ENCODE measurements at regions not wholly inside any gene's neighbourhood (a gene's known extent, or its start where the extent isn't known, plus 50 kb on each side); places are given as distances from the start of the nearest gene placed in this dataset.

DNA sequence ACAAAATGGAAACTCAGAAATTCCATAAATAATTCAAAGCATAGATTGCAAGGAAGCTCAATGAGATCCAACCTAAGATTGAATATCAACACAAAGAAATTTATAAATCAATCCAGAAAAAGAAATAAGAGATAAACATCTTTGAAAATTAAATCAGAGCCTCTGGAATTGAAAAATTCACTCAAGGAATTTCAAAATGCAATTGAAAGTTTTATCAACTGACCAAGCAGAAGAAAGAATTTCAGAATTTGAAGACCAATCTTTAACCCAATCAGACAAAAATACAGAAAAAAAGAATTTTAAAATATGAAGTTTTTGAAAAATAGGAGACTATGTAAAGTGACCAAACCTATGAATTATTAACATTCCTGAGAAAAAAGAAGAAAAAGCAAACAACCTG lies 134.1 kb downstream of the GASK1B start:
- TF ChIP-seq, protein P1, sequence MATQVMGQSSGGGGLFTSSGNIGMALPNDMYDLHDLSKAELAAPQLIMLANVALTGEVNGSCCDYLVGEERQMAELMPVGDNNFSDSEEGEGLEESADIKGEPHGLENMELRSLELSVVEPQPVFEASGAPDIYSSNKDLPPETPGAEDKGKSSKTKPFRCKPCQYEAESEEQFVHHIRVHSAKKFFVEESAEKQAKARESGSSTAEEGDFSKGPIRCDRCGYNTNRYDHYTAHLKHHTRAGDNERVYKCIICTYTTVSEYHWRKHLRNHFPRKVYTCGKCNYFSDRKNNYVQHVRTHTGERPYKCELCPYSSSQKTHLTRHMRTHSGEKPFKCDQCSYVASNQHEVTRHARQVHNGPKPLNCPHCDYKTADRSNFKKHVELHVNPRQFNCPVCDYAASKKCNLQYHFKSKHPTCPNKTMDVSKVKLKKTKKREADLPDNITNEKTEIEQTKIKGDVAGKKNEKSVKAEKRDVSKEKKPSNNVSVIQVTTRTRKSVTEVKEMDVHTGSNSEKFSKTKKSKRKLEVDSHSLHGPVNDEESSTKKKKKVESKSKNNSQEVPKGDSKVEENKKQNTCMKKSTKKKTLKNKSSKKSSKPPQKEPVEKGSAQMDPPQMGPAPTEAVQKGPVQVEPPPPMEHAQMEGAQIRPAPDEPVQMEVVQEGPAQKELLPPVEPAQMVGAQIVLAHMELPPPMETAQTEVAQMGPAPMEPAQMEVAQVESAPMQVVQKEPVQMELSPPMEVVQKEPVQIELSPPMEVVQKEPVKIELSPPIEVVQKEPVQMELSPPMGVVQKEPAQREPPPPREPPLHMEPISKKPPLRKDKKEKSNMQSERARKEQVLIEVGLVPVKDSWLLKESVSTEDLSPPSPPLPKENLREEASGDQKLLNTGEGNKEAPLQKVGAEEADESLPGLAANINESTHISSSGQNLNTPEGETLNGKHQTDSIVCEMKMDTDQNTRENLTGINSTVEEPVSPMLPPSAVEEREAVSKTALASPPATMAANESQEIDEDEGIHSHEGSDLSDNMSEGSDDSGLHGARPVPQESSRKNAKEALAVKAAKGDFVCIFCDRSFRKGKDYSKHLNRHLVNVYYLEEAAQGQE (IDR thresholded peaks at IDR 0.05; ENCODE audit: insufficient replicate concordance, low read depth), result no peak
- TF ChIP-seq POLR2AphosphoS5 (IDR thresholded peaks at IDR 0.05; ENCODE audit: low read depth) (no peak), GABPA (IDR thresholded peaks at IDR 0.05; ENCODE audit: low read depth) (no peak), CTCF (IDR thresholded peaks at IDR 0.05; ENCODE audit: insufficient read depth, low read length) (no peak), SPI1 (IDR thresholded peaks at IDR 0.05; ENCODE audit: borderline replicate concordance, low read depth) (no peak)
- no peak overlapping the region for H3K4me3 ChIP-seq (replicated peaks; ENCODE audit: insufficient read depth, low read length)
- no peak for DNase-seq (ENCODE audit: low read depth in 1 of 2, low spot score in 1 of 2)
- H3K27ac ChIP-seq (replicated peaks), result no peak overlapping the region
- H3K27me3 ChIP-seq (ENCODE audit: insufficient read depth, poor library complexity, severe bottlenecking), result no peaks in the 10 kb centered on the region

DNA sequence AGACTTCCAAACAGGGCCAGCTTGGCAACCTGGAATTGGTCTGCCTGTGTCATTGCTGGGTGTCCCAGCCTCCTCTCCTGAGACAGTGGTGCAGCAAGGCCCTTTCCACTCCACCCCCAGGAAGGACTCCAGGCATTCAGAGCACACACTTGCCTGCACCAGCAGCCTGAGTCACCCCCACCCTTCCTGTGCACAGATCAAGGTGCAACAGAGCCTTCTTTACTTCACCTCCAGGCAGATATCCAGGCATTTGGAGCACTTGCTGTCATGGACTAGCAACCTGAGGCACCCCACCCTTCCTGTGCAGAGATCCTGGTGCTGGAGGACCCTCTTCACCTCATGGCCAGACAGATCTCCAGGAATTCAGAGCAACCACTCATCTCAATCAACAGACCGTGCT lies 135.8 kb downstream of the GASK1B start:
- no peak overlapping the region for H3K4me3 ChIP-seq (replicated peaks; ENCODE audit: insufficient read depth, low read length)
- H3K27ac ChIP-seq (replicated peaks), result no peak overlapping the region
- H3K27me3 ChIP-seq (ENCODE audit: insufficient read depth, poor library complexity, severe bottlenecking), result no peaks in the 10 kb centered on the region
- TF ChIP-seq, protein P1 (IDR thresholded peaks at IDR 0.05; ENCODE audit: insufficient replicate concordance, low read depth), result no peak
- TF ChIP-seq GABPA (IDR thresholded peaks at IDR 0.05; ENCODE audit: low read depth) (no peak), SPI1 (IDR thresholded peaks at IDR 0.05; ENCODE audit: borderline replicate concordance, low read depth) (no peak), POLR2AphosphoS5 (IDR thresholded peaks at IDR 0.05; ENCODE audit: low read depth) (no peak), CTCF (IDR thresholded peaks at IDR 0.05; ENCODE audit: insufficient read depth, low read length) (no peak)
- DNase-seq (ENCODE audit: low read depth in 1 of 2, low spot score in 1 of 2), result no peak

DNA sequence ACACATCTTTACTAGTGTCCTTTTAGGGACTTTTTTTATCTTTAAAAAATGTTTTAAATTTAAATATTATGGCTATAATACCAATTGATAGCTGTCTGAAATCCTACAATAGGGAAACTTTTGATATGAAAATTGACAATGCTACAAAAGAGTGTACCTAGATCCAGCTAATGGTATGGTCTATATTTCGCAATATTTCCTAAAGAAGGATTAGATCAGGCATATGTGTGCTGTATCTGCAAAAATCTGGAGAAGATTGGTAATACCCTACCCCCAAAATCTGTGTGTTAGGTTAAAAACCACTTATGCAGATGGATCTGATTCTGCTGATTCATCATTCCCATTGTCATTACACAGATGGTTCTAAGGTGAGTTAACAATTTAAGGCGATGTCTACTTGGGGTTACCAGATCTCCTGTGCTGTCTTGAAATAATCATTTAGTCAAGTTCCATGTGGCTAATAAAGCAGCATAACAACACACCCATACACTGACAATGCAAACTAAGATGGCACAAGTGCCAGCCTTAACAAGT lies 137.1 kb downstream of the GASK1B start:
- H3K27me3 ChIP-seq (ENCODE audit: insufficient read depth, poor library complexity, severe bottlenecking), result no peaks in the 10 kb centered on the region
- no peak for DNase-seq (ENCODE audit: low read depth in 1 of 2, low spot score in 1 of 2)
- no peak overlapping the region for H3K27ac ChIP-seq (replicated peaks)
- H3K4me3 ChIP-seq (replicated peaks; ENCODE audit: insufficient read depth, low read length), result no peak overlapping the region
- no peak for TF ChIP-seq GABPA (IDR thresholded peaks at IDR 0.05; ENCODE audit: low read depth)
- TF ChIP-seq, protein P1 (IDR thresholded peaks at IDR 0.05; ENCODE audit: insufficient replicate concordance, low read depth), result no peak
- no peak for TF ChIP-seq POLR2AphosphoS5 (IDR thresholded peaks at IDR 0.05; ENCODE audit: low read depth)
- TF ChIP-seq SPI1 (IDR thresholded peaks at IDR 0.05; ENCODE audit: borderline replicate concordance, low read depth), result no peak
- no peak for TF ChIP-seq CTCF (IDR thresholded peaks at IDR 0.05; ENCODE audit: insufficient read depth, low read length)

Data from HL-60 (cell line).